Breast epithelium (tissue), 4 donors: ENCODE measurements at regions not wholly inside any gene's neighbourhood (a gene's known extent, or its start where the extent isn't known, plus 50 kb on each side); places are given as distances from the start of the nearest gene placed in this dataset.
"Not testable (repeated sequence)": the region's sequence is repeated elsewhere in the genome, so short reads cannot be mapped to it uniquely, and the experiment has no call there.

Source experiments
- DNase-seq, 2 donors: peaks; one replicate each; pipeline ENCODE4 v3.0.0-alpha.2; 2019; ENCODE audit warnings: low spot score in 2 of 2
- H3K27ac ChIP-seq, 2 donors: fragments of 200-600 bp; sonication (generic) in 1 of 2; one replicate each; pipeline ENCODE4 v1.5.1; 2016 to 2019; ENCODE audit warnings: mild to moderate bottlenecking in 1 of 2
- H3K27me3 ChIP-seq, 2 donors: fragments of 200-600 bp; sonication (generic) in 1 of 2; one replicate each; pipeline versions ENCODE4 v1.5.1 to v1.6.0; 2017 to 2019; ENCODE audit warnings: control low read depth in 1 of 2, mild to moderate bottlenecking in 1 of 2
- H3K36me3 ChIP-seq: fragments of 200-600 bp; one replicate; pipeline ENCODE4 v1.5.1; 2019
- H3K4me1 ChIP-seq, 2 donors: fragments of 200-600 bp; sonication (generic); one replicate each; pipeline ENCODE4 v1.5.1; 2016 to 2019; ENCODE audit warnings: control low read depth in 1 of 2
- H3K4me3 ChIP-seq, 3 donors: fragments of 200-600 bp; sonication (generic); 1 replicate in 2 of 3; 2 replicates in 1 of 3; pipeline ENCODE4 v1.5.1; 2016 to 2019; ENCODE audit warnings: mild to moderate bottlenecking in 3 of 3, moderate library complexity in 2 of 3
- H3K9me3 ChIP-seq, 2 donors: fragments of 200-600 bp; sonication (generic) in 1 of 2; one replicate each; pipeline ENCODE4 v1.5.1; 2016 to 2019; ENCODE audit warnings: control low read depth in 1 of 2
- CTCF ChIP-seq, 3 donors: fragments of 450-650 bp; IDR thresholded peaks; one replicate each; pipeline ENCODE4 v1.5.1; 2016 to 2017; ENCODE audit warnings: antibody characterized with exemption in 3 of 3, mild to moderate bottlenecking in 3 of 3, moderate library complexity in 3 of 3
- POLR2A ChIP-seq: fragments of 450-650 bp; IDR thresholded peaks from one replicate; pipeline ENCODE4 v1.6.1; 2016; ENCODE audit warnings: antibody characterized with exemption, mild to moderate bottlenecking, moderate library complexity
- POLR2AphosphoS5 ChIP-seq, 3 donors: sonication (generic); formaldehyde crosslinking; IDR thresholded peaks; one replicate each; pipeline ENCODE4 v1.6.1; 2017; ENCODE audit warnings: antibody characterized with exemption in 3 of 3
- intact Hi-C: fragments of 100-400 bp; cut with DNase I; formaldehyde crosslinking; loops from one replicate; pipeline ENCODE4 v1.15.1; 2023; ENCODE audit warnings: low total_unique reads

- TF ChIP-seq POLR2AphosphoS5 (IDR thresholded peaks at IDR 0.05) (no peak), CTCF (IDR thresholded peaks at IDR 0.05) (no peak), POLR2A (no peak)
- H3K27me3 ChIP-seq: peaks cover 0 to 3% of the 10 kb centered on the region in 2 donors
- intact Hi-C loops: no loop called here
- H3K4me3 ChIP-seq: no peak overlapping the region
- H3K9me3 ChIP-seq: no peaks in the 10 kb centered on the region
- no peaks in the 10 kb centered on the region for H3K4me1 ChIP-seq
- no peak overlapping the region for H3K27ac ChIP-seq
- DNase-seq: no peak
- no peaks in the 10 kb centered on the region for H3K36me3 ChIP-seq
Measured at GRCh38 chr17:52648995-52649394, 490.5 kb upstream of the CA10 start.

GRCh38 chr17:52647411-52647810, 488.9 kb upstream of the CA10 start:
- intact Hi-C loops: no loop called here
- TF ChIP-seq CTCF (IDR thresholded peaks at IDR 0.05) (no peak), POLR2A (no peak), POLR2AphosphoS5 (IDR thresholded peaks at IDR 0.05) (no peak)
- Histone ChIP-seq H3K27me3 (peaks cover 0 to 3% of the 10 kb centered on the region in 2 donors), H3K9me3 (no peaks in the 10 kb centered on the region), H3K27ac (no peak overlapping the region), H3K36me3 (no peaks in the 10 kb centered on the region), H3K4me3 (no peak overlapping the region), H3K4me1 (no peaks in the 10 kb centered on the region)
- DNase-seq: no peak

GRCh38 chr17:52636443-52636842, 477.9 kb upstream of the CA10 start:
- DNase-seq: no peak
- Histone ChIP-seq H3K27me3 (no peaks in the 10 kb centered on the region), H3K36me3 (no peaks in the 10 kb centered on the region), H3K9me3 (no peaks in the 10 kb centered on the region), H3K4me1 (no peaks in the 10 kb centered on the region), H3K4me3 (no peak overlapping the region), H3K27ac (no peak overlapping the region)
- intact Hi-C loops: no loop called here
- no peak for TF ChIP-seq POLR2A
- no peak for TF ChIP-seq POLR2AphosphoS5 (IDR thresholded peaks at IDR 0.05)

GRCh38 chr17:52606590-52606989, 448.1 kb upstream of the CA10 start:
- H3K9me3 ChIP-seq: no peaks in the 10 kb centered on the region
- H3K36me3 ChIP-seq: no peaks in the 10 kb centered on the region
- DNase-seq: no peak
- H3K27ac ChIP-seq: no peak overlapping the region
- H3K4me3 ChIP-seq: no peak overlapping the region
- no peaks in the 10 kb centered on the region for H3K4me1 ChIP-seq
- intact Hi-C loops: no loop called here
- no peaks in the 10 kb centered on the region for H3K27me3 ChIP-seq
- TF ChIP-seq POLR2A (no peak), POLR2AphosphoS5 (IDR thresholded peaks at IDR 0.05) (no peak), CTCF (IDR thresholded peaks at IDR 0.05) (no peak)

GRCh38 chr17:52606098-52606497, 447.6 kb upstream of the CA10 start:
- no peak overlapping the region for H3K27ac ChIP-seq
- H3K27me3 ChIP-seq: no peaks in the 10 kb centered on the region
- DNase-seq: no peak
- intact Hi-C loops: no loop called here
- no peaks in the 10 kb centered on the region for H3K36me3 ChIP-seq
- no peaks in the 10 kb centered on the region for H3K4me1 ChIP-seq
- no peak overlapping the region for H3K4me3 ChIP-seq
- H3K9me3 ChIP-seq: no peaks in the 10 kb centered on the region
- TF ChIP-seq POLR2AphosphoS5 (IDR thresholded peaks at IDR 0.05) (no peak), POLR2A (no peak), CTCF (IDR thresholded peaks at IDR 0.05) (no peak)

GRCh38 chr17:52604105-52604504, 445.6 kb upstream of the CA10 start:
- Histone ChIP-seq H3K4me1 (no peaks in the 10 kb centered on the region), H3K9me3 (no peaks in the 10 kb centered on the region), H3K36me3 (no peaks in the 10 kb centered on the region), H3K4me3 (no peak overlapping the region), H3K27me3 (no peaks in the 10 kb centered on the region), H3K27ac (no peak overlapping the region)
- TF ChIP-seq POLR2A (no peak), CTCF (IDR thresholded peaks at IDR 0.05) (no peak), POLR2AphosphoS5 (IDR thresholded peaks at IDR 0.05) (no peak)
- intact Hi-C loops: no loop called here
- no peak for DNase-seq

GRCh38 chr17:52597452-52598215, 439.1 kb upstream of the CA10 start:
- DNase-seq, H3K4me1 ChIP-seq, H3K27ac ChIP-seq, H3K9me3 ChIP-seq, H3K36me3 ChIP-seq, H3K4me3 ChIP-seq, intact Hi-C loops, H3K27me3 ChIP-seq: not testable (repeated sequence)
